ENCODE measurements at regions not wholly inside any gene's neighbourhood (a gene's known extent, or its start where the extent isn't known, plus 50 kb on each side); places are given as distances from the start of the nearest gene placed in this dataset.

DNA sequence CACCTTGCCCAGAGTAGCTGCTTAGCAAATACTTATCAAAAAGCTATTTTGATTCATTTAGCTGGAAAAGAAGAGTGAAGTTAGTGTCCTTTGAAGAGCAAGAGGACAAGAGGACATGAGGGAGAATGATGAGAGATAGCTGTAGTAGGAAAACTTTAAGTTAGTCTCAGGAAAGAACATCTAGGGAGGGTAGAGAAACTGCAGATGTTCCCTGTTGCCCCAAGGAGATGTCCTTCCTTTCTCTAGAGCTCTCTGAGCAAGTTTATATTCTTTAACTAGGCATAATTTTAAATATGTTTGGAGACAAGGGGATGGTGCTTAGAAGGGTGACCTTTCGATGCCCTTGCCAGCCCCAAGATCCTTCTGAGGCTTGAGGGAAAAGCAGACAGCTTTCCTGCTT, 529.1 kb upstream of the TBX3 start:
- BruUV-seq (replicated peaks) = no TSS peak
- H3K4me3 Mint-ChIP-seq (ENCODE audit: low read depth, unreplicated experiment) = no peak overlapping the region

DNA sequence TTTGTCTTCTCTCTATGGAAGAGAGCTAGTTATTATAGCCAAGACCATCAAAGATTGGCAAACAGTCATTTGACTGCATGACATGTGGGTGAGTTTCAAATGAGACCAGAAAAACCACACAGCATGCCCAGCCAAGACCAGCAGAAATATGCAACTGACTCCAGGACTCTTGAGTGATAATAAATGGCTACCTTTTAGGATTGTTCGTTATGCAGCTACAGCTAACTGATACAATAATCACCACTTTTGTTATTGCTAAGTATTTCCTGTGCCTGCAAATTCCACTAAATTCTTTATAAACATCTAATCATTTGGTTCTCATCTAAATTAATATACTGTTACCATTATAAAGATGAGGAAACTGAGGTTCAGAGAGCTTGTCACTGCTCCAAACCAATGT, 528.4 kb upstream of the TBX3 start:
- TF ChIP-seq, protein P1, sequence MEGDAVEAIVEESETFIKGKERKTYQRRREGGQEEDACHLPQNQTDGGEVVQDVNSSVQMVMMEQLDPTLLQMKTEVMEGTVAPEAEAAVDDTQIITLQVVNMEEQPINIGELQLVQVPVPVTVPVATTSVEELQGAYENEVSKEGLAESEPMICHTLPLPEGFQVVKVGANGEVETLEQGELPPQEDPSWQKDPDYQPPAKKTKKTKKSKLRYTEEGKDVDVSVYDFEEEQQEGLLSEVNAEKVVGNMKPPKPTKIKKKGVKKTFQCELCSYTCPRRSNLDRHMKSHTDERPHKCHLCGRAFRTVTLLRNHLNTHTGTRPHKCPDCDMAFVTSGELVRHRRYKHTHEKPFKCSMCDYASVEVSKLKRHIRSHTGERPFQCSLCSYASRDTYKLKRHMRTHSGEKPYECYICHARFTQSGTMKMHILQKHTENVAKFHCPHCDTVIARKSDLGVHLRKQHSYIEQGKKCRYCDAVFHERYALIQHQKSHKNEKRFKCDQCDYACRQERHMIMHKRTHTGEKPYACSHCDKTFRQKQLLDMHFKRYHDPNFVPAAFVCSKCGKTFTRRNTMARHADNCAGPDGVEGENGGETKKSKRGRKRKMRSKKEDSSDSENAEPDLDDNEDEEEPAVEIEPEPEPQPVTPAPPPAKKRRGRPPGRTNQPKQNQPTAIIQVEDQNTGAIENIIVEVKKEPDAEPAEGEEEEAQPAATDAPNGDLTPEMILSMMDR (IDR thresholded peaks at IDR 0.05; ENCODE audit: unreplicated experiment) = no peak
- Mint-ChIP-seq H3K4me3 (ENCODE audit: low read depth, unreplicated experiment) (no peak overlapping the region), H3K27ac (ENCODE audit: unreplicated experiment) (no peak overlapping the region), H3K4me1 (ENCODE audit: low read depth, unreplicated experiment) (no peaks in the 10 kb centered on the region), H3K36me3 (ENCODE audit: insufficient read depth, unreplicated experiment) (no peaks in the 10 kb centered on the region), H3K9me3 (ENCODE audit: low read depth, unreplicated experiment) (peaks cover 12% of the 10 kb centered on the region), H3K27me3 (ENCODE audit: unreplicated experiment) (no peaks in the 10 kb centered on the region)
- intact Hi-C loops (cut with micrococcal nuclease; ENCODE audit: unreplicated experiment) = no loop called here
- BruUV-seq (replicated peaks) = no TSS peak
- CTCF ChIA-PET = interaction anchor here (0.5 kb wide), 1 partner anchor 509 kb away, joined by 5 read pairs; no protein-coding TSS in a partner anchor
- no peak for DNase-seq

More for the DNA sequence above, 529.1 kb upstream of the TBX3 start:
- DNase-seq = no peak
- intact Hi-C loops (cut with micrococcal nuclease; ENCODE audit: unreplicated experiment) = no loop called here
- TF ChIP-seq, protein P1 (IDR thresholded peaks at IDR 0.05; ENCODE audit: unreplicated experiment) = no peak
- Mint-ChIP-seq H3K36me3 (ENCODE audit: insufficient read depth, unreplicated experiment) (no peaks in the 10 kb centered on the region), H3K9me3 (ENCODE audit: low read depth, unreplicated experiment) (peaks cover 12% of the 10 kb centered on the region), H3K27ac (ENCODE audit: unreplicated experiment) (no peak overlapping the region), H3K4me1 (ENCODE audit: low read depth, unreplicated experiment) (no peaks in the 10 kb centered on the region), H3K27me3 (ENCODE audit: unreplicated experiment) (no peaks in the 10 kb centered on the region)
- CTCF ChIA-PET = interaction anchor here (0.5 kb wide), 1 partner anchor 510 kb away, joined by 5 read pairs; no protein-coding TSS in a partner anchor

DNA sequence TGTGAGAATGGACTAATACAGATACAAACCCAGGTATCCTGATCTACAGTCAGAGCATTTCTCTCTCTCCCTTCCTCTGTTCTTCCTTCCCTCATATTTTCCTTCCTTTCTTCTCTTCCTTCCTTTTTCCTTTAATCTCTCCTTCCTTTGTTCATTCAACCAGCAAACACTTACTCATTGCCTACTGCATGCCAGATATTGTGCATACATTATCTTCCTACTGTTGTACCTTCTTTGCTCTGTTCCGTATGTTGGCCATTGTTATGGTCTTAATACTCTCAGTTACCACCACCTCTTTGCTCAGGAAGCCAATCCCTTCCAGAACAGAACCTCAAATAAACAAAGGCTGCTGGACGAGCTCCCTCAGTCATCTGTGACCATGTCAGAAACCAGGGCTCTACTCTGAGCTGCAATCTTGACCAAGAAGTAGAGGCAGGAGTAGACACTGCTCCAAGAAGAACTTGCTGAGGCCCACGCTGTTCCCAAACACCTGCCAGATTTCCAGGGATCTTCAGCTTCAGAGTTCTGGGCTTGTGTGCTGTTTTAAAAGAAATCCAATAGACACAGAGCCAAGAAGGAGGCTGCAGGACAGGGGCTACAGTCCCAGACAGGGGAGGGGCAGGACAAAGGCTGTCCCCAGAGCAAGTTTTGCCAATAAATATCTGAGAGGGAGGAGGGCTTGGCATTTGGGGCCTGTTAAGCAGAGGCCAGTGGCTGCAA, 526.7 kb upstream of the TBX3 start:
- no peaks in the 10 kb centered on the region for H3K36me3 Mint-ChIP-seq (ENCODE audit: insufficient read depth, unreplicated experiment)
- intact Hi-C loops (cut with micrococcal nuclease; ENCODE audit: unreplicated experiment) = no loop called here
- CTCF ChIA-PET = no interaction called here
- H3K4me3 Mint-ChIP-seq (ENCODE audit: low read depth, unreplicated experiment) = no peak overlapping the region
- TF ChIP-seq, protein P1 (IDR thresholded peaks at IDR 0.05; ENCODE audit: unreplicated experiment) = no peak
- BruUV-seq (replicated peaks) = no TSS peak
- H3K4me1 Mint-ChIP-seq (ENCODE audit: low read depth, unreplicated experiment) = no peaks in the 10 kb centered on the region
- peaks cover 12% of the 10 kb centered on the region for H3K9me3 Mint-ChIP-seq (ENCODE audit: low read depth, unreplicated experiment)
- H3K27me3 Mint-ChIP-seq (ENCODE audit: unreplicated experiment) = no peaks in the 10 kb centered on the region
- no peak for DNase-seq
- H3K27ac Mint-ChIP-seq (ENCODE audit: unreplicated experiment) = no peak overlapping the region

DNA sequence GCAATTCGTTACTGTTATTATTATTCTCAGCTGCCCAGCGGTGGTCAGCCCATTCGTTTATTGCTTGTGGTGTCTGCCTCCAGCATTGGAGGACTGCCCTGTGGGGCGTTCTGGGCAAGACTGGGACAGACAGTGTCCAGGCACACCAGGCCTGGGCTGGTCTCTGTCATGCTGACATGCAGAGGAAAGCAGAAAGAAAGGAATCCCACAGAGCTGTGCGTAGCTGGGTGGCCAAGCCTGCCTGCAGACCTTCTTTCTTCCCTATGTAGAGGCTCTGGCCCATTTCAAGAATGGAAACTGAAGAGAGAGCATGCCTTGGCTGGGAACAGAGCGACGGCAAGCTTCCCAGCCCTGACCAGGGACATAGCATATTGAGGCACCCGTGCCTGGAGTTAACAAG, 525.3 kb upstream of the TBX3 start:
- BruUV-seq (replicated peaks) = no TSS peak
- Mint-ChIP-seq H3K27ac (ENCODE audit: unreplicated experiment) (no peak overlapping the region), H3K9me3 (ENCODE audit: low read depth, unreplicated experiment) (peaks cover 12% of the 10 kb centered on the region), H3K27me3 (ENCODE audit: unreplicated experiment) (no peaks in the 10 kb centered on the region), H3K4me1 (ENCODE audit: low read depth, unreplicated experiment) (no peaks in the 10 kb centered on the region), H3K4me3 (ENCODE audit: low read depth, unreplicated experiment) (no peak overlapping the region), H3K36me3 (ENCODE audit: insufficient read depth, unreplicated experiment) (no peaks in the 10 kb centered on the region)
- DNase-seq = no peak
- intact Hi-C loops (cut with micrococcal nuclease; ENCODE audit: unreplicated experiment) = no loop called here
- TF ChIP-seq, protein P1 (IDR thresholded peaks at IDR 0.05; ENCODE audit: unreplicated experiment) = no peak
- CTCF ChIA-PET = no interaction called here

Data from Calu3 (cell line).